Aorta (tissue), 5 donors: ENCODE measurements at regions not wholly inside any gene's neighbourhood (a gene's known extent, or its start where the extent isn't known, plus 50 kb on each side); places are given as distances from the start of the nearest gene placed in this dataset.

Experiments used
- ATAC-seq: fragments of 200-7000 bp; cut with Tn5 transposase; one replicate; pipeline ENCODE4 v1.9.1; 2022; ENCODE audit warnings: moderate library complexity; ENCODE audit not compliant: low FRiP score
- DNase-seq, 2 donors: peaks; one replicate each; pipeline ENCODE4 v3.0.0-alpha.2; 2020
- H3K27ac ChIP-seq, 2 donors: one replicate each; pipeline ENCODE4 v1.5.1; 2013; ENCODE audit warnings: low read length in 2 of 2, mild to moderate bottlenecking in 2 of 2, moderate library complexity in 2 of 2, control low read depth in 1 of 2, inconsistent platforms in 1 of 2, low read depth in 1 of 2
- H3K27me3 ChIP-seq, 2 donors: one replicate each; pipeline ENCODE4 v1.6.1; 2013; ENCODE audit warnings: control low read depth in 1 of 2, low read length in 1 of 2, mild to moderate bottlenecking in 1 of 2, moderate library complexity in 1 of 2; ENCODE audit not compliant: insufficient read depth in 2 of 2, control insufficient read depth in 1 of 2
- H3K36me3 ChIP-seq, 2 donors: one replicate each; pipeline ENCODE4 v1.6.1; 2013; ENCODE audit warnings: control low read depth in 1 of 2, low read length in 1 of 2, mild to moderate bottlenecking in 1 of 2; ENCODE audit not compliant: insufficient read depth in 2 of 2, control insufficient read depth in 1 of 2
- H3K4me1 ChIP-seq, 2 donors: one replicate each; pipeline ENCODE4 v1.6.1; 2013; ENCODE audit warnings: low read length in 2 of 2, control low read depth in 1 of 2, mild to moderate bottlenecking in 1 of 2, moderate library complexity in 1 of 2; ENCODE audit not compliant: insufficient read depth in 2 of 2, control insufficient read depth in 1 of 2
- H3K4me3 ChIP-seq, 2 donors: one replicate each; pipeline ENCODE4 v1.5.1; 2013; ENCODE audit warnings: low read length in 2 of 2, control low read depth in 1 of 2, mild to moderate bottlenecking in 1 of 2
- H3K9me3 ChIP-seq: one replicate; pipeline ENCODE4 v1.6.1; 2013; ENCODE audit warnings: mild to moderate bottlenecking, low read length; ENCODE audit not compliant: control insufficient read depth
- whole genome bisulfite sequencing, 2 donors: extraction: QIAGEN DNeasy Blood & Tissue Kit; methylation state at CpG; one replicate each; pipeline ENCODE4 v1.1.7; 2013; 5-methylcytosine and 5-hydroxymethylcytosine counted together
- intact Hi-C, 2 donors: fragments of 100-400 bp; cut with DNase I; formaldehyde crosslinking; loops; one replicate each; pipeline versions ENCODE4 v1.14.2 to v1.15.0; 2022
- donor health status: healthy with polysubstance abuse.
- donor health status: Bipolar disorder and iron deficiency.
- donor health status: DM: no; HTN: no; CAD: no.
- donor health status: DM: no; HTN: no; CAD: no.
- donor health status: DM: yes; HTN: yes; CAD: no.

- Histone ChIP-seq H3K27ac (no peak overlapping the region), H3K36me3 (no peaks in the 10 kb centered on the region), H3K4me1 (no peaks in the 10 kb centered on the region), H3K4me3 (no peak overlapping the region), H3K9me3 (no peaks in the 10 kb centered on the region), H3K27me3 (no peaks in the 10 kb centered on the region)
- ATAC-seq, result no peak
- DNase-seq, result no peak
- WGBS, 2 donors, result 20 to 33% methylated on average over 5 of the region's 5 CpGs
- intact Hi-C loops, result no loop called here
Observed at GRCh38 chr21:20527731-20528460, 470.3 kb upstream of the NCAM2 start.

- no peak overlapping the region for H3K27ac ChIP-seq
- H3K4me1 ChIP-seq, result no peaks in the 10 kb centered on the region
- ATAC-seq, result no peak
- no peaks in the 10 kb centered on the region for H3K9me3 ChIP-seq
- H3K4me3 ChIP-seq, result no peak overlapping the region
- WGBS, 2 donors, result 96% methylated on average over 1 of the region's 1 CpG
- DNase-seq, result no peak
- no peaks in the 10 kb centered on the region for H3K36me3 ChIP-seq
- H3K27me3 ChIP-seq, result no peaks in the 10 kb centered on the region
- intact Hi-C loops, result no loop called here
Observed at GRCh38 chr21:20537130-20537529, 461.1 kb upstream of the NCAM2 start.

GRCh38 chr21:20538039-20538658 is 460.1 kb upstream of the NCAM2 start:
- Histone ChIP-seq H3K4me1 (no peaks in the 10 kb centered on the region), H3K9me3 (no peaks in the 10 kb centered on the region), H3K4me3 (no peak overlapping the region), H3K36me3 (no peaks in the 10 kb centered on the region), H3K27ac (no peak overlapping the region), H3K27me3 (no peaks in the 10 kb centered on the region)
- intact Hi-C loops, result no loop called here
- peak; percentile 48 for ATAC-seq
- DNase-seq, result no peak
- WGBS, 2 donors, result 92 to 94% methylated on average over 5 of the region's 5 CpGs

- Histone ChIP-seq H3K4me3 (no peak overlapping the region), H3K27me3 (no peaks in the 10 kb centered on the region), H3K27ac (no peak overlapping the region), H3K9me3 (peaks cover 2% of the 10 kb centered on the region), H3K36me3 (no peaks in the 10 kb centered on the region), H3K4me1 (no peaks in the 10 kb centered on the region)
- intact Hi-C loops, result no loop called here
- no peak for ATAC-seq
- DNase-seq, result no peak
- WGBS, 2 donors, result 76 to 79% methylated on average over 10 of the region's 10 CpGs
Observed at GRCh38 chr21:20545454-20545853, 452.8 kb upstream of the NCAM2 start.

GRCh38 chr21:20551939-20552338 is 446.3 kb upstream of the NCAM2 start:
- no peaks in the 10 kb centered on the region for H3K36me3 ChIP-seq
- H3K27ac ChIP-seq, result no peak overlapping the region
- DNase-seq (no peak), ATAC-seq (no peak)
- no peaks in the 10 kb centered on the region for H3K27me3 ChIP-seq
- no peaks in the 10 kb centered on the region for H3K4me1 ChIP-seq
- no peak overlapping the region for H3K4me3 ChIP-seq
- intact Hi-C loops, result no loop called here
- 79 to 81% methylated on average over 1 of the region's 1 CpG for WGBS, 2 donors
- H3K9me3 ChIP-seq, result no peaks in the 10 kb centered on the region

GRCh38 chr21:20554785-20555184 is 443.4 kb upstream of the NCAM2 start:
- DNase-seq, result no peak
- no peaks in the 10 kb centered on the region for H3K27me3 ChIP-seq
- 73 to 74% methylated on average over 3 of the region's 3 CpGs for WGBS, 2 donors
- no peaks in the 10 kb centered on the region for H3K4me1 ChIP-seq
- intact Hi-C loops, result no loop called here
- H3K4me3 ChIP-seq, result no peak overlapping the region
- no peak for ATAC-seq
- H3K27ac ChIP-seq, result no peak overlapping the region
- no peaks in the 10 kb centered on the region for H3K36me3 ChIP-seq
- H3K9me3 ChIP-seq, result no peaks in the 10 kb centered on the region

- 44 to 52% methylated on average over 2 of the region's 2 CpGs for WGBS, 2 donors
- intact Hi-C loops, result no loop called here
- H3K9me3 ChIP-seq, result no peaks in the 10 kb centered on the region
- no peaks in the 10 kb centered on the region for H3K36me3 ChIP-seq
- DNase-seq (no peak), ATAC-seq (no peak)
- H3K27me3 ChIP-seq, result no peaks in the 10 kb centered on the region
- H3K27ac ChIP-seq, result no peak overlapping the region
- no peaks in the 10 kb centered on the region for H3K4me1 ChIP-seq
- no peak overlapping the region for H3K4me3 ChIP-seq
Observed at GRCh38 chr21:20570824-20571232, 427.4 kb upstream of the NCAM2 start.

- no peak overlapping the region for H3K27ac ChIP-seq
- H3K4me1 ChIP-seq, result no peaks in the 10 kb centered on the region
- no peak for ATAC-seq
- no peaks in the 10 kb centered on the region for H3K9me3 ChIP-seq
- H3K27me3 ChIP-seq, result no peaks in the 10 kb centered on the region
- no peaks in the 10 kb centered on the region for H3K36me3 ChIP-seq
- no peak for DNase-seq
- no peak overlapping the region for H3K4me3 ChIP-seq
- intact Hi-C loops, result no loop called here
- WGBS, 2 donors, result 73 to 75% methylated on average over 4 of the region's 4 CpGs
Observed at GRCh38 chr21:20572582-20572981, 425.6 kb upstream of the NCAM2 start.

- 90 to 93% methylated on average over 1 of the region's 1 CpG for WGBS, 2 donors
- no peak for ATAC-seq
Observed at GRCh38 chr21:20581361-20581760, 416.8 kb upstream of the NCAM2 start.

More at GRCh38 chr21:20581361-20581760, 416.8 kb upstream of the NCAM2 start:
- intact Hi-C loops, result no loop called here
- H3K27ac ChIP-seq, result no peak overlapping the region
- H3K27me3 ChIP-seq, result no peaks in the 10 kb centered on the region
- no peaks in the 10 kb centered on the region for H3K9me3 ChIP-seq
- no peak for DNase-seq
- no peaks in the 10 kb centered on the region for H3K4me1 ChIP-seq
- no peak overlapping the region for H3K4me3 ChIP-seq
- no peaks in the 10 kb centered on the region for H3K36me3 ChIP-seq
